H9 (cell line): ENCODE measurements at regions not wholly inside any gene's neighbourhood (a gene's known extent, or its start where the extent isn't known, plus 50 kb on each side); places are given as distances from the start of the nearest gene placed in this dataset.

Source experiments
- DNase-seq: peaks from one replicate; pipeline ENCODE4 v3.0.0-alpha.2; 2017
- H2AFZ ChIP-seq: one replicate; pipeline ENCODE4 v1.6.1; 2013; ENCODE audit warnings: mild to moderate bottlenecking, low read length, control low read depth, moderate library complexity
- H2AK5ac ChIP-seq: 2 replicates; pipeline ENCODE4 v1.6.1; 2013; ENCODE audit warnings: low read length, control low read depth, mixed read lengths; ENCODE audit not compliant: insufficient read length
- H2BK120ac ChIP-seq: one replicate; pipeline ENCODE4 v1.6.1; 2013; ENCODE audit warnings: low read depth, mild to moderate bottlenecking, low read length, control low read depth, inconsistent platforms; ENCODE audit not compliant: poor library complexity, severe bottlenecking
- H2BK12ac ChIP-seq: 2 replicates; pipeline ENCODE4 v1.6.1; 2013; ENCODE audit warnings: low read length, control low read depth, mixed read lengths, low read depth; ENCODE audit not compliant: insufficient read length
- H2BK15ac ChIP-seq: 2 replicates; pipeline ENCODE4 v1.6.1; 2013; ENCODE audit warnings: low read depth, low read length, control low read depth
- H2BK20ac ChIP-seq: one replicate; pipeline ENCODE4 v1.6.1; 2013; ENCODE audit warnings: low read depth, mild to moderate bottlenecking, low read length, control low read depth, inconsistent platforms; ENCODE audit not compliant: poor library complexity, severe bottlenecking
- H2BK5ac ChIP-seq: 2 replicates; pipeline ENCODE4 v1.6.1; 2013; ENCODE audit warnings: low read length, control low read depth, mixed read lengths; ENCODE audit not compliant: insufficient read length
- H3K14ac ChIP-seq: 2 replicates; pipeline ENCODE4 v1.6.1; 2013; ENCODE audit warnings: low read length, control low read depth; ENCODE audit not compliant: insufficient read depth
- H3K18ac ChIP-seq: 2 replicates; pipeline ENCODE4 v1.6.1; 2013; ENCODE audit warnings: low read depth, mild to moderate bottlenecking, mixed read lengths, low read length, control low read depth; ENCODE audit not compliant: insufficient read length
- H3K23ac ChIP-seq: 2 replicates; pipeline ENCODE4 v1.6.1; 2013; ENCODE audit warnings: low read length, control low read depth, mixed read lengths, low read depth; ENCODE audit not compliant: insufficient read length
- H3K23me2 ChIP-seq: 2 replicates; pipeline ENCODE4 v1.6.1; 2013; ENCODE audit warnings: low read depth, mild to moderate bottlenecking, mixed read lengths, low read length, control low read depth; ENCODE audit not compliant: insufficient read length, poor library complexity, severe bottlenecking
- H3K27ac ChIP-seq: 2 replicates; pipeline ENCODE4 v1.5.1; 2013; ENCODE audit warnings: low read length, control low read depth, mixed read lengths, low read depth; ENCODE audit not compliant: insufficient read length
- H3K27me3 ChIP-seq: 2 replicates; pipeline ENCODE4 v1.6.1; 2013; ENCODE audit warnings: low read length, control low read depth, inconsistent platforms; ENCODE audit not compliant: insufficient read depth
- H3K4ac ChIP-seq: 2 replicates; pipeline ENCODE4 v1.6.1; 2013; ENCODE audit warnings: low read depth, mild to moderate bottlenecking, control low read depth, inconsistent platforms, low read length, moderate library complexity
- H3K4me1 ChIP-seq: 2 replicates; pipeline ENCODE4 v1.6.1; 2013; ENCODE audit warnings: low read length, control low read depth, inconsistent platforms; ENCODE audit not compliant: insufficient read depth
- H3K4me2 ChIP-seq: 2 replicates; pipeline ENCODE4 v1.6.1; 2013; ENCODE audit warnings: low read length, control low read depth, mixed read lengths; ENCODE audit not compliant: insufficient read length, insufficient read depth
- H3K56ac ChIP-seq: 2 replicates; pipeline ENCODE4 v1.6.1; 2013; ENCODE audit warnings: low read depth, mild to moderate bottlenecking, mixed read lengths, low read length, control low read depth; ENCODE audit not compliant: insufficient read length
- H3K79me1 ChIP-seq: 2 replicates; pipeline ENCODE4 v1.6.1; 2013; ENCODE audit warnings: low read depth, mild to moderate bottlenecking, moderate library complexity, low read length, control low read depth, inconsistent platforms; ENCODE audit not compliant: insufficient read depth, poor library complexity, severe bottlenecking
- H3K79me2 ChIP-seq: 2 replicates; pipeline ENCODE4 v1.6.1; 2013; ENCODE audit warnings: low read length, control low read depth, inconsistent platforms; ENCODE audit not compliant: insufficient read depth
- H3K9ac ChIP-seq: 2 replicates; pipeline ENCODE4 v1.6.1; 2013; ENCODE audit warnings: low read length, control low read depth, mixed read lengths; ENCODE audit not compliant: insufficient read length; ENCODE audit errors: extremely low read depth
- H3K9me3 ChIP-seq: one replicate; pipeline ENCODE4 v1.6.1; 2013; ENCODE audit warnings: low read depth, low read length, inconsistent platforms; ENCODE audit not compliant: control insufficient read depth
- H3T11ph ChIP-seq: one replicate; pipeline ENCODE4 v1.6.1; 2013; ENCODE audit warnings: mild to moderate bottlenecking, low read length, control low read depth, inconsistent platforms
- H4K20me1 ChIP-seq: one replicate; pipeline ENCODE4 v1.6.1; 2013; ENCODE audit not compliant: control insufficient read depth, insufficient read length, insufficient read depth
- H4K5ac ChIP-seq: 2 replicates; pipeline ENCODE4 v1.6.1; 2013; ENCODE audit warnings: low read depth, mild to moderate bottlenecking, mixed read lengths, low read length, control low read depth; ENCODE audit not compliant: insufficient read length
- H4K8ac ChIP-seq: replicated peaks from 2 replicates; pipeline ENCODE4 v1.6.1; 2013; ENCODE audit warnings: low read length, control low read depth, mixed read lengths, low read depth; ENCODE audit not compliant: insufficient read length
- H4K91ac ChIP-seq: 2 replicates; pipeline ENCODE4 v1.6.1; 2013; ENCODE audit warnings: low read depth, mild to moderate bottlenecking, moderate library complexity, mixed read lengths, low read length, control low read depth; ENCODE audit not compliant: insufficient read length
- H3K27ac Mint-ChIP-seq, 3 experiments: 2 replicates in 2 of 3; 3 replicates in 1 of 3; pipeline ENCODE4 v1.8.0; 2020 to 2021; ENCODE audit warnings: mixed read lengths in 3 of 3, mild to moderate bottlenecking in 1 of 3, moderate library complexity in 1 of 3
- H3K27me3 Mint-ChIP-seq: 2 replicates; pipeline ENCODE4 v1.8.0; 2021; ENCODE audit warnings: low read depth, mild to moderate bottlenecking, moderate library complexity, mixed read lengths
- H3K36me3 Mint-ChIP-seq, 3 experiments: 2 replicates in 2 of 3; 3 replicates in 1 of 3; pipeline ENCODE4 v1.8.0; 2020 to 2021; ENCODE audit warnings: low read depth in 3 of 3, mixed read lengths in 3 of 3; ENCODE audit not compliant: insufficient read depth in 1 of 3
- H3K4me1 Mint-ChIP-seq, 2 experiments: 2 replicates each; pipeline ENCODE4 v1.8.0; 2020; ENCODE audit warnings: mixed read lengths in 2 of 2
- H3K4me3 Mint-ChIP-seq, 2 experiments: 2 replicates in 1 of 2; 3 replicates in 1 of 2; pipeline ENCODE4 v1.8.0; 2020 to 2021; ENCODE audit warnings: mild to moderate bottlenecking in 2 of 2, mixed read lengths in 2 of 2, moderate library complexity in 1 of 2
- H3K9me3 Mint-ChIP-seq, 2 experiments: 2 replicates in 1 of 2; 3 replicates in 1 of 2; pipeline ENCODE4 v1.8.0; 2020; ENCODE audit warnings: mild to moderate bottlenecking in 2 of 2, mixed read lengths in 2 of 2, moderate library complexity in 1 of 2
- WGBS: extraction: QIAGEN DNeasy Blood & Tissue Kit; methylation state at CpG from one replicate; pipeline ENCODE4 v1.1.7; 2013; ENCODE audit warnings: missing lambda C conversion rate, low lambda C conversion rate, mixed read lengths; ENCODE audit not compliant: insufficient read length; ENCODE audit errors: extremely low coverage; 5-methylcytosine and 5-hydroxymethylcytosine counted together
- TF ChIP-seq, protein P1 (sequence below): fragments of 200-600 bp; sonication (generic); conservative IDR thresholded peaks from 3 replicates; pipeline ENCODE4 v1.8.0; 2021; ENCODE audit warnings: antibody characterized with exemption, mild to moderate bottlenecking

DNA sequence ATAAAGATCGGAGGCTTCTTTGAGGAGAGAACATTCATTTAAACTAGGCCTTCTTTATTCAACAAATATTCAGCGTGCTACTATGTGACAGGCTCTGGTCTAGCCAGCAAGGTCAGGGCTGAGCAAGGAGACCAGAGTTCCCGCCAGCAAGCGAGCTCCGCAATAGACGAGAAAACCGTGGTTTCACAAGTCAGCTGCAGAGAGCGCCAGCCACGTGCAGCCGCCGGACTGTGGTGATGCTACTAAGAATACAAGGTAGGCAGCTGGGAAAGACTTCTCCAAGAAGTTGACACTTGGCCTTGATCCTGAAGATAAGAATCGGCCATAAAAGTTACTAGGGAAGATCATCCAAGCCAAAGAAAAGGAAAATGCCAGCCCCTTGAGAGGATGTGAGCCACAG lies 533.7 kb upstream of the SALL3 start:
- Histone ChIP-seq H3K23ac (no peak overlapping the region), H4K5ac (no peak overlapping the region), H3K9ac (no peak overlapping the region), H2BK15ac (no peak overlapping the region), H4K8ac (no peak overlapping the region), H3K14ac (no peak overlapping the region), H3K56ac (no peak overlapping the region), H3K27ac (no peak overlapping the region), H3K23me2 (no peaks in the 10 kb centered on the region), H2BK120ac (no peak overlapping the region), H3K4me1 (no peaks in the 10 kb centered on the region), H4K20me1 (no peaks in the 10 kb centered on the region), H3K9me3 (no peaks in the 10 kb centered on the region), H2BK20ac (no peak overlapping the region), H3K27me3 (no peaks in the 10 kb centered on the region), H2BK5ac (no peak overlapping the region), H3K18ac (no peak overlapping the region), H3T11ph (no peak overlapping the region), H3K4ac (no peak overlapping the region), H2BK12ac (no peak overlapping the region), H3K79me2 (no peaks in the 10 kb centered on the region), H2AFZ (no peak overlapping the region), H3K4me2 (no peak overlapping the region), H4K91ac (no peak overlapping the region), H2AK5ac (no peak overlapping the region), H3K79me1 (no peaks in the 10 kb centered on the region)
- no peaks in the 10 kb centered on the region; a peak in 1 of 5 replicates for H3K9me3 Mint-ChIP-seq
- no peaks in the 10 kb centered on the region for H3K36me3 Mint-ChIP-seq
- no peak for DNase-seq
- no peak overlapping the region for H3K4me3 Mint-ChIP-seq
- H3K27ac Mint-ChIP-seq, result 0 out of 7 replicates have a peak overlapping the region, but pooled peaks of 1 of the 3 experiments have one; percentile 9
- peaks cover 0 to 4% of the 10 kb centered on the region in 2 experiments; a peak in 2 of 4 replicates for H3K4me1 Mint-ChIP-seq
- no peaks in the 10 kb centered on the region; the same call in 1 of the 2 replicates for H3K27me3 Mint-ChIP-seq
- WGBS, result no CpG with 5 or more reads among the region's 12 CpGs
- TF ChIP-seq, protein P1, sequence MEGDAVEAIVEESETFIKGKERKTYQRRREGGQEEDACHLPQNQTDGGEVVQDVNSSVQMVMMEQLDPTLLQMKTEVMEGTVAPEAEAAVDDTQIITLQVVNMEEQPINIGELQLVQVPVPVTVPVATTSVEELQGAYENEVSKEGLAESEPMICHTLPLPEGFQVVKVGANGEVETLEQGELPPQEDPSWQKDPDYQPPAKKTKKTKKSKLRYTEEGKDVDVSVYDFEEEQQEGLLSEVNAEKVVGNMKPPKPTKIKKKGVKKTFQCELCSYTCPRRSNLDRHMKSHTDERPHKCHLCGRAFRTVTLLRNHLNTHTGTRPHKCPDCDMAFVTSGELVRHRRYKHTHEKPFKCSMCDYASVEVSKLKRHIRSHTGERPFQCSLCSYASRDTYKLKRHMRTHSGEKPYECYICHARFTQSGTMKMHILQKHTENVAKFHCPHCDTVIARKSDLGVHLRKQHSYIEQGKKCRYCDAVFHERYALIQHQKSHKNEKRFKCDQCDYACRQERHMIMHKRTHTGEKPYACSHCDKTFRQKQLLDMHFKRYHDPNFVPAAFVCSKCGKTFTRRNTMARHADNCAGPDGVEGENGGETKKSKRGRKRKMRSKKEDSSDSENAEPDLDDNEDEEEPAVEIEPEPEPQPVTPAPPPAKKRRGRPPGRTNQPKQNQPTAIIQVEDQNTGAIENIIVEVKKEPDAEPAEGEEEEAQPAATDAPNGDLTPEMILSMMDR, result no peak
